Nephron progenitor cell (in vitro differentiated cells): ENCODE measurements at regions not wholly inside any gene's neighbourhood (a gene's known extent, or its start where the extent isn't known, plus 50 kb on each side); places are given as distances from the start of the nearest gene placed in this dataset.

Source experiments
- DNase-seq: peaks from one replicate; pipeline ENCODE4 v3.0.0; 2021
- H3K27ac Mint-ChIP-seq: 2 replicates; pipeline ENCODE4 v1.8.0; 2021; ENCODE audit warnings: mild to moderate bottlenecking, moderate library complexity, mixed read lengths
- H3K27me3 Mint-ChIP-seq: 2 replicates; pipeline ENCODE4 v1.8.0; 2021; ENCODE audit warnings: mild to moderate bottlenecking, low read depth, mixed read lengths; ENCODE audit not compliant: poor library complexity
- H3K36me3 Mint-ChIP-seq: 2 replicates; pipeline ENCODE4 v1.8.0; 2021; ENCODE audit warnings: low read depth, mixed read lengths
- H3K4me1 Mint-ChIP-seq: 2 replicates; pipeline ENCODE4 v1.8.0; 2021; ENCODE audit warnings: mixed read lengths
- H3K4me3 Mint-ChIP-seq: 2 replicates; pipeline ENCODE4 v1.8.0; 2021; ENCODE audit warnings: mild to moderate bottlenecking, moderate library complexity, mixed read lengths
- H3K9me3 Mint-ChIP-seq: 2 replicates; pipeline ENCODE4 v1.8.0; 2021; ENCODE audit warnings: mild to moderate bottlenecking, moderate library complexity, mixed read lengths
- CTCF ChIP-seq: fragments of 200-600 bp; sonication (generic); IDR thresholded peaks from 2 replicates; pipeline ENCODE4 v1.5.0; 2021; ENCODE audit warnings: antibody characterized with exemption

- TF ChIP-seq CTCF = no peak
- Mint-ChIP-seq H3K27me3 (peaks cover 11% of the 10 kb centered on the region), H3K9me3 (peaks cover 4% of the 10 kb centered on the region), H3K36me3 (no peaks in the 10 kb centered on the region), H3K27ac (no peak overlapping the region), H3K4me1 (peaks cover 8% of the 10 kb centered on the region), H3K4me3 (no peak overlapping the region)
- no peak for DNase-seq
Observed at GRCh38 chr22:48838376-48838775, 989.3 kb downstream of the BRD1 start.

DNA sequence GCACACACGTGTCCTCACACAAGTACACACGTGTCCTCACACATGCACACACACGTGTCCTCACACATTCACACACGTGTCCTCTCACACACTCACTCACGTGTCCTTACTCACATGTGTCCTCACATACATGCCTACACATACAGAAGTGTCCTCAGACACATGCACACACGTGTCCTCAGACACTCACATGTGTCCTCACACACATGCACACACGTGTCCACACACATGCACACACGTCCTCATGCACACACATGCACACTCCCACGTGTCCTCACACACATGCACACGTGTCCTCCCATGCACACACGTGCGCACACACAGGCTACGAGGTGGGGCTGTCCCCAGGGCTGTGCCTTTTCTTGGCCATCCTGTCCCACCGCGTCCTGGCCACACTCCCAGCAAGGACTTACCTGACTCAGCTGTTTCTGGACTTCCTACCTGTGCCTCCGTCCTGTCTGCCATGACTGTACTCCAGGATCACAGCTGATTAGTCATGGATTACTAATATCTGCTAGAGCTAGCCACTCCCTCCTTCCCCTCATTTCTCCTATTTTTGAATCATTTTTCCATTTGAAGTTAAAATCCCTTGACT, 990.2 kb downstream of the BRD1 start:
- Mint-ChIP-seq H3K27ac (peak overlapping the region; percentile 93), H3K36me3 (no peaks in the 10 kb centered on the region), H3K4me3 (no peak overlapping the region), H3K4me1 (peaks cover 8% of the 10 kb centered on the region), H3K9me3 (peaks cover 14% of the 10 kb centered on the region), H3K27me3 (peaks cover 17% of the 10 kb centered on the region)
- TF ChIP-seq CTCF = no peak
- DNase-seq = no peak

DNA sequence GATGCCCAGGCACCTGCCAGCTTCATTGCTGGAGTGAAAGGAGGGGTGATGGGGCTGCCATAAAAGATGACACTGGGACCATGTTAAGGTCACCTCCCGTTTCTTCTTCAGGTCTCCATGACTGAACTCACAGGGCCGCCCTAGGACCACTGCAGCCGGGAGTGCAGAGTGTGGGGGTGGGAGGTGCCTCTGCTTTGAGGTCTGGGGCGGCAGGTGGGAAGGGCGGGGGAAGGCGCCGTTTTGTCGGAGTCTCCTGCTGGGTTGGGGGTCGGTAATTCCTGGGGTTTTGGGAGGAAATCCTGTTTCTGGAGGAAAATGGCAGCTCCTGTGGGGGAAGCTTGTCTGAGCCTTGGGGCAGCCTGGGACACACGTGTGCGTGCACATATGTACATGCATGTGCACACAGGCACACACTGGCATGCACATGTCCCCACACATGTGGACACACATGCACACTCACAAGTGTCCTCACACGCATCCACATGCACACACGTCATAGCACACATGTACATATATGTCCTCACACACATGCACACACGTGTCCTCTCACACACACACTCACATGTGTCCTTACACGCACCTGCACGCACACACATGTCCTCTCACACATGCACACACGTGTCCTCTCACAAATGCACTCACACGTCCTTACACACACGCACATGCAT, 990.9 kb downstream of the BRD1 start:
- Mint-ChIP-seq H3K4me1 (peaks cover 8% of the 10 kb centered on the region), H3K27ac (peak overlapping the region; percentile 93), H3K4me3 (no peak overlapping the region), H3K27me3 (peaks cover 13% of the 10 kb centered on the region), H3K36me3 (no peaks in the 10 kb centered on the region), H3K9me3 (peaks cover 18% of the 10 kb centered on the region)
- no peak for TF ChIP-seq CTCF
- DNase-seq = no peak

- Mint-ChIP-seq H3K9me3 (peaks cover 26% of the 10 kb centered on the region), H3K4me3 (no peak overlapping the region), H3K27me3 (peaks cover 9% of the 10 kb centered on the region), H3K27ac (no peak overlapping the region), H3K4me1 (peaks cover 8% of the 10 kb centered on the region), H3K36me3 (no peaks in the 10 kb centered on the region)
- no peak for TF ChIP-seq CTCF
- DNase-seq = no peak
Observed at GRCh38 chr22:48835857-48836672, 991.6 kb downstream of the BRD1 start.

DNA sequence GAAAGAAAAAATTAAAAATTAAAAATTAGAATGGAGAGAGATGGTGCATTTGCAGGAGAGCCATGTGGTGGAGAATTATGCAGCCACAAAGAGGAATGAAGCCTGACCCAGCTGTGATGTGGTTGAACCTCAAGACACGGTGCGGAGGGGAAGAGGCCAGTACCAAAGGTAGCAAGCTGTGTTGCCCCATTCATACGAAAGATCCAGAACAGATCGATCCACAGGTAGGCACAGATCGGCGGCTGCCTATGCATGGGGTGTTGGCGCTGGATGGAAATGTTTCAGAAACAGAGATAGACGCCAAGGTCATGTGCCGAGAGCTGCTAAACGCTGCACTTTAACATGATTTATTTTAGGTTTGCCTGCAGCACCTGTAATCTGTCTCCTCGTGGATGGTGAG, 992.3 kb downstream of the BRD1 start:
- no peak overlapping the region for H3K4me3 Mint-ChIP-seq
- H3K27me3 Mint-ChIP-seq = peaks cover 9% of the 10 kb centered on the region
- no peak overlapping the region for H3K27ac Mint-ChIP-seq
- H3K9me3 Mint-ChIP-seq = peaks cover 33% of the 10 kb centered on the region
- no peak for TF ChIP-seq CTCF
- no peak for DNase-seq
- H3K36me3 Mint-ChIP-seq = peaks cover 3% of the 10 kb centered on the region
- H3K4me1 Mint-ChIP-seq = peaks cover 8% of the 10 kb centered on the region
